IMR-90 (cell line): ENCODE measurements at regions not wholly inside any gene's neighbourhood (a gene's known extent, or its start where the extent isn't known, plus 50 kb on each side); places are given as distances from the start of the nearest gene placed in this dataset.

Experiments used
- ATAC-seq: fragments of 200-7000 bp; cut with Tn5 transposase; 2 replicates; pipeline ENCODE4 v1.9.1; 2020; ENCODE audit warnings: low read depth, mild to moderate bottlenecking, moderate library complexity
- BruUV-seq: library from RNA; stranded (reverse); fragments of 400-500 nt; replicated peaks from 2 replicates; lab custom pipeline; 2021; lab: Mats Ljungman, UMichigan
- CTCF ChIA-PET: fragments of 300-600 bp; formaldehyde crosslinking; extraction: SDS; loops from one replicate; lab custom pipeline; 2021; ENCODE audit warnings: antibody characterized with exemption; lab: Yijun Ruan, JAX
- POLR2A ChIA-PET: fragments of 300-600 bp; sonication (Branson Sonifier 250); formaldehyde crosslinking; loops from one replicate; lab custom pipeline; 2022; ENCODE audit warnings: antibody characterized with exemption; ENCODE audit not compliant: unreplicated experiment; lab: Charles Lee
- DNase-seq: peaks from one replicate; pipeline ENCODE4 v3.0.0; 2013
- H2AFZ ChIP-seq: replicated peaks from 2 replicates; pipeline ENCODE3; 2013; ENCODE audit warnings: low read length, mild to moderate bottlenecking; ENCODE audit not compliant: poor library complexity
- H2AK5ac ChIP-seq: 2 replicates; pipeline ENCODE4 v1.6.1; 2013; ENCODE audit warnings: low read depth, low read length, inconsistent platforms
- H2AK9ac ChIP-seq: replicated peaks from 2 replicates; pipeline ENCODE3; 2013; ENCODE audit warnings: mild to moderate bottlenecking, low read depth, low read length, moderate library complexity; ENCODE audit not compliant: poor library complexity
- H2BK120ac ChIP-seq: 2 replicates; pipeline ENCODE4 v1.6.1; 2013; ENCODE audit warnings: low read depth, low read length, inconsistent platforms
- H2BK15ac ChIP-seq: 3 replicates; pipeline ENCODE4 v1.6.1; 2013; ENCODE audit warnings: low read depth, low read length, inconsistent platforms
- H2BK20ac ChIP-seq: 2 replicates; pipeline ENCODE4 v1.6.1; 2013; ENCODE audit warnings: low read depth, mild to moderate bottlenecking, inconsistent platforms, low read length, moderate library complexity
- H2BK5ac ChIP-seq: 2 replicates; pipeline ENCODE4 v1.6.1; 2013; ENCODE audit warnings: mild to moderate bottlenecking, low read depth, low read length, inconsistent platforms; ENCODE audit not compliant: poor library complexity, severe bottlenecking
- H3K14ac ChIP-seq: replicated peaks from 2 replicates; pipeline ENCODE4 v1.6.1; 2013; ENCODE audit warnings: low read depth, low read length, inconsistent platforms
- H3K18ac ChIP-seq: 2 replicates; pipeline ENCODE4 v1.6.1; 2013; ENCODE audit warnings: low read depth, low read length, control low read depth
- H3K23ac ChIP-seq: 2 replicates; pipeline ENCODE4 v1.6.1; 2013; ENCODE audit warnings: low read depth, low read length, inconsistent platforms
- H3K27ac ChIP-seq: 2 replicates; pipeline ENCODE4 v1.5.1; 2013; ENCODE audit warnings: mild to moderate bottlenecking, control low read depth, low read length; ENCODE audit not compliant: insufficient read depth
- H3K27me3 ChIP-seq: 2 replicates; pipeline ENCODE4 v1.6.1; 2013; ENCODE audit warnings: low read length; ENCODE audit not compliant: control insufficient read depth, insufficient read depth
- H3K36me3 ChIP-seq: 2 replicates; pipeline ENCODE4 v1.6.1; 2013; ENCODE audit warnings: low read length, mixed read lengths; ENCODE audit not compliant: control insufficient read depth, insufficient read depth
- H3K4ac ChIP-seq: 2 replicates; pipeline ENCODE4 v1.6.1; 2013; ENCODE audit warnings: low read depth, low read length, inconsistent platforms
- H3K4me1 ChIP-seq: 2 replicates; pipeline ENCODE4 v1.6.1; 2013; ENCODE audit warnings: low read length, mixed read lengths; ENCODE audit not compliant: control insufficient read depth, insufficient read depth
- H3K4me2 ChIP-seq: 2 replicates; pipeline ENCODE4 v1.6.1; 2013; ENCODE audit warnings: low read depth, mild to moderate bottlenecking, control low read depth, low read length, moderate library complexity
- H3K4me3 ChIP-seq: 2 replicates; pipeline ENCODE4 v1.5.1; 2013; ENCODE audit warnings: low read depth, mild to moderate bottlenecking, control low read depth, low read length, moderate library complexity; ENCODE audit not compliant: insufficient read depth
- H3K56ac ChIP-seq: 2 replicates; pipeline ENCODE4 v1.6.1; 2013; ENCODE audit warnings: low read length, inconsistent platforms; ENCODE audit not compliant: insufficient read depth; ENCODE audit errors: extremely low read depth
- H3K79me1 ChIP-seq, 2 experiments: 2 replicates each; pipeline ENCODE4 v1.6.1; 2013; ENCODE audit warnings: low read length in 2 of 2, inconsistent platforms in 1 of 2, low read depth in 1 of 2
- H3K9ac ChIP-seq: 2 replicates; pipeline ENCODE4 v1.6.1; 2013; ENCODE audit warnings: low read depth, low read length, control low read depth
- H3K9me1 ChIP-seq: 2 replicates; pipeline ENCODE4 v1.6.1; 2013; ENCODE audit warnings: low read length, inconsistent platforms; ENCODE audit not compliant: insufficient read depth
- H3K9me3 ChIP-seq: 2 replicates; pipeline ENCODE4 v1.6.1; 2013; ENCODE audit warnings: low read length; ENCODE audit not compliant: control insufficient read depth, insufficient read depth
- H4K20me1 ChIP-seq: 2 replicates; pipeline ENCODE4 v1.6.1; 2013; ENCODE audit warnings: low read length, inconsistent platforms; ENCODE audit not compliant: insufficient read depth
- H4K5ac ChIP-seq: 2 replicates; pipeline ENCODE4 v1.6.1; 2013; ENCODE audit warnings: mild to moderate bottlenecking, low read depth, low read length, control low read depth
- H4K8ac ChIP-seq, 2 experiments: 2 replicates each; pipeline ENCODE4 v1.6.1; 2013; ENCODE audit warnings: low read depth in 2 of 2, low read length in 2 of 2, control low read depth in 1 of 2, inconsistent platforms in 1 of 2
- H4K91ac ChIP-seq: 2 replicates; pipeline ENCODE4 v1.6.1; 2013; ENCODE audit warnings: low read depth, low read length, inconsistent platforms; ENCODE audit not compliant: insufficient read depth
- MAFK ChIP-seq: IDR thresholded peaks from 2 replicates; pipeline ENCODE4 v1.6.1; 2012; ENCODE audit warnings: low read depth, low read length, improper control_type of control experiment
- MAZ ChIP-seq: IDR thresholded peaks from 2 replicates; pipeline ENCODE4 v1.6.1; 2012; ENCODE audit warnings: low read depth, mild to moderate bottlenecking, low read length, improper control_type of control experiment, moderate library complexity, borderline replicate concordance
- NFE2L2 ChIP-seq: fragments of 150-350 bp; IDR thresholded peaks from 2 replicates; pipeline ENCODE4 v1.6.1; 2016; ENCODE audit warnings: low read depth, mild to moderate bottlenecking, low read length
- RFX5 ChIP-seq: IDR thresholded peaks from 2 replicates; pipeline ENCODE4 v1.8.0; 2012; ENCODE audit warnings: low read depth, mild to moderate bottlenecking, low read length, moderate library complexity
- SMC3 ChIP-seq: fragments of 150-350 bp; IDR thresholded peaks from 2 replicates; pipeline ENCODE4 v1.6.1; 2016; ENCODE audit warnings: low read depth, mild to moderate bottlenecking, antibody characterized with exemption, low read length, moderate library complexity
- WGBS, 2 experiments: methylation state at CpG; one replicate each; pipeline versions ENCODE4 v1.1.5 to v1.1.7; 2013; ENCODE audit warnings: missing lambda C conversion rate in 2 of 2; ENCODE audit not compliant: insufficient read length in 1 of 2; ENCODE audit errors: extremely low coverage in 2 of 2; 5-methylcytosine and 5-hydroxymethylcytosine counted together
- dilution Hi-C: fragments of 300-500 bp; cut with HindIII; formaldehyde crosslinking; loops from one replicate; pipeline ENCODE4 v1.14.3; 2018; ENCODE audit warnings: low sequenced_read_pairs; ENCODE audit not compliant: unreplicated experiment
- in situ Hi-C: fragments of 300-500 bp; cut with MboI; formaldehyde crosslinking; loops from 3 replicates; pipeline ENCODE4 v1.14.3; 2019; ENCODE audit warnings: low sequenced_read_pairs, inconsistent platforms, mixed read lengths
- intact Hi-C: fragments of 100-400 bp; cut with micrococcal nuclease; formaldehyde crosslinking; loops from 2 replicates; pipeline ENCODE4 v1.10.0; 2022
- TF ChIP-seq, protein P1 (sequence below): conservative IDR thresholded peaks from 2 replicates; pipeline ENCODE4 v1.5.1; 2012; ENCODE audit warnings: mild to moderate bottlenecking, low read depth, low read length, improper control_type of control experiment

- Histone ChIP-seq H2AFZ (no peak overlapping the region), H2AK5ac (no peak overlapping the region), H2AK9ac (no peak overlapping the region), H4K91ac (no peak overlapping the region), H3K9ac (no peak overlapping the region), H3K9me3 (no peaks in the 10 kb centered on the region), H2BK20ac (no peak overlapping the region), H3K27me3 (peaks cover 2% of the 10 kb centered on the region; the same call in 1 of the 2 replicates), H4K8ac (no peak overlapping the region), H2BK5ac (no peak overlapping the region), H3K27ac (no peak overlapping the region), H3K23ac (no peak overlapping the region), H2BK120ac (no peak overlapping the region), H3K79me1 (no peaks in the 10 kb centered on the region), H3K56ac (no peak overlapping the region), H2BK15ac (no peak overlapping the region), H3K4ac (no peak overlapping the region), H4K20me1 (no peaks in the 10 kb centered on the region), H3K4me1 (no peaks in the 10 kb centered on the region), H3K4me3 (no peak overlapping the region), H3K9me1 (no peaks in the 10 kb centered on the region), H4K5ac (no peak overlapping the region), H3K18ac (no peak overlapping the region), H3K14ac (no peak overlapping the region), H3K4me2 (no peak overlapping the region), H3K36me3 (no peaks in the 10 kb centered on the region)
- TF ChIP-seq MAFK = no peak
- TF ChIP-seq, protein P1, sequence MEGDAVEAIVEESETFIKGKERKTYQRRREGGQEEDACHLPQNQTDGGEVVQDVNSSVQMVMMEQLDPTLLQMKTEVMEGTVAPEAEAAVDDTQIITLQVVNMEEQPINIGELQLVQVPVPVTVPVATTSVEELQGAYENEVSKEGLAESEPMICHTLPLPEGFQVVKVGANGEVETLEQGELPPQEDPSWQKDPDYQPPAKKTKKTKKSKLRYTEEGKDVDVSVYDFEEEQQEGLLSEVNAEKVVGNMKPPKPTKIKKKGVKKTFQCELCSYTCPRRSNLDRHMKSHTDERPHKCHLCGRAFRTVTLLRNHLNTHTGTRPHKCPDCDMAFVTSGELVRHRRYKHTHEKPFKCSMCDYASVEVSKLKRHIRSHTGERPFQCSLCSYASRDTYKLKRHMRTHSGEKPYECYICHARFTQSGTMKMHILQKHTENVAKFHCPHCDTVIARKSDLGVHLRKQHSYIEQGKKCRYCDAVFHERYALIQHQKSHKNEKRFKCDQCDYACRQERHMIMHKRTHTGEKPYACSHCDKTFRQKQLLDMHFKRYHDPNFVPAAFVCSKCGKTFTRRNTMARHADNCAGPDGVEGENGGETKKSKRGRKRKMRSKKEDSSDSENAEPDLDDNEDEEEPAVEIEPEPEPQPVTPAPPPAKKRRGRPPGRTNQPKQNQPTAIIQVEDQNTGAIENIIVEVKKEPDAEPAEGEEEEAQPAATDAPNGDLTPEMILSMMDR = no peak
- no peak for TF ChIP-seq SMC3
- TF ChIP-seq MAZ = no peak
- TF ChIP-seq NFE2L2 = no peak
- no peak for TF ChIP-seq RFX5
- dilution Hi-C loops = no loop called here
- ATAC-seq (no peak), DNase-seq (no peak)
- intact Hi-C loops = no loop called here
- in situ Hi-C loops = no loop called here
- no TSS peak for BruUV-seq
- no CpG with 5 or more reads among the region's 5 CpGs for whole genome bisulfite sequencing, 2 experiments
- ChIA-PET POLR2A (no interaction called here), CTCF (interaction anchor here (0.6 to 1.7 kb wide), 2 partner anchors 13 to 148 kb away, joined by 4 to 5 read pairs; no protein-coding TSS in a partner anchor)
These were observed 147.7 kb downstream of the CD47 start for GRCh38 chr3:107942951-107943749.
